ENCODE measurements at regions not wholly inside any gene's neighbourhood (a gene's known extent, or its start where the extent isn't known, plus 50 kb on each side); places are given as distances from the start of the nearest gene placed in this dataset.
"Not testable (repeated sequence)": the region's sequence is repeated elsewhere in the genome, so short reads cannot be mapped to it uniquely, and the experiment has no call there.

DNA sequence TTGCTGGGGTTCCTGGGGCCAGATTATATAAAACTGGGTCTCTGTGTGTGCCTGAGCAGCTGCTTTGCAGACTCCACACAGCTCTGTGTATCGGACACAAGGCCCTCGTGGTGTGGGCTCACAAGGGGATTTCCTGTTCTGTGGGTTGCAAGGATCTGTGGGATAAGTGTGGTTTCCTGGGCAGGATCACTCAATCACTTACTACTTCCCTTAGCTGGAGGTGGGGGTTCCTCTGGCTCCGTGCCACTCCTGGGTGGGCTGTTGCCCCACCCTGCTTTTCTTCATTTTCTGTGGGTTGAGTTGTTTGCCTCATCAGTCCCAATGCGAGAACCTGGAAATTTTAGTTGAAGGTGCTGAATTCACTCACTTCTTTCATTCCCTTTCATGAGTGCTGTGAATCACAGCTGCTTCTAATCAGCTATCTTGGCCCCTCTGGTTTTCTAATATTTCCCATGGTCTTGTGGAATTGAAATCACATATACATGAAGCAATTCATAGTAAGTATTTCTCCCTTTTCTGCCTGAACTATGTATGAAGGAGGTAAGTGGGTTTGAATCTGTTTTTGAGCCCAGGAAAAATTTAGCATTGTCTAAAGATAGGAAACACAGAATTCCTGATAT is 196.3 kb downstream of the DCDC2C start:
- DNase-seq (ENCODE audit: low read depth in 2 of 2): no peak

DNA sequence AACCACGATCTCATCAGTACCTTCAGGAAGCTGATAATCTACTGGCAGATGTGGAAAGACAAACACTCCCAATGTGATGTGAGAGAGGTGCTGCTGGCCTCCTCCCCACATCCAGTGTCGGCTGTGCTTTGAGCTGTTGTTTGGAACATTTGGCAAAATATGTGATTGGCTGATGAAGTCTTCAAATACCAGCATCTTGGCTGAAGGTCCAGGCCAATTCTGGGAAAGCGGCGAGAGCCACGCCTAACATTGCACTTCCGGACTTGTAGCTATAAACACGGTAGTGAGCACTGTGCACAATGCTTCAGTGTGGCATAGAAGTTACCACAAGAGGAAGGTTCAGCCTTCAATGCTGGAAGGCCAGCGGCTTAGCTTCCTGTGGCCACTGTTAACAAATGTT is 198.8 kb downstream of the DCDC2C start:
- DNase-seq (ENCODE audit: low read depth in 2 of 2): no peak

DNA sequence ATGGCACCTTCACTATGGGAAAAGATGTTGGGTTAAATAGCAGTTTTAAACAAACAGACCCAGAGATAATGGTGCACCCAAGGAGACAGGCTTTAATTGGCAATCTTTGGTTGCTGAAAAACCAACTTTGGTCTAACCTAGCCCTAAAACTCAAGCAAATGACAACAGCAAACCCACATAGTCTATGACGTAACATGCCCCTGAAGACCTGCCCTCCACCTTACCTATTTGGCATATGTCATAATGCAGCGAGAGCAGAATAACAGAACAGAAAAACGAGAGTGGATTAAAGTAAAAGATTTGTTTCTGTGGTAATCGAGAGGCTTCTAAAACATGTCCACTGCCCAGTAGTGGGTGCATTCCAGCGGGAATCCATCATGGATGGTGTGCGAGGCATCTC is 200.7 kb downstream of the DCDC2C start:
- no peak for DNase-seq (ENCODE audit: low read depth in 2 of 2)

DNA sequence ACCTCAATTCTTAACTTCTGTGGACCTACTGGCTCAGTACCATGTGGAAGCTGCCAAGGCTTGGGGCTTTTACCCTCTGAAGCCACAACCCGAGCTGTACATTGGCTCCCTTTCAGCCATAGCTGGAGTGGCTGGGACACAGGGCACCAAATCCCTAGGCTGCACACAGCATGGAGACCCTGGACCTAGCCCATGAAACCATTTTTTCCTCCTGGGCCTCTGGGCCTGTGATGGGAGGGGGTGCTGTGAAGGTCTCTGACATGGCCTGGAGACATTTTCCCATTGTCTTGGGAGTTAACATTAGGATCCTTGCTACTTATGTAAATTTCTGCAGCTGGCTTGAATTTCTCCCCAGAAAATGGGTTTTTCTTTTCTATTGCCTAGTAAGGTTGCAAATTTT is 205.1 kb downstream of the DCDC2C start:
- not testable (repeated sequence) for DNase-seq (ENCODE audit: low read depth in 2 of 2)

DNA sequence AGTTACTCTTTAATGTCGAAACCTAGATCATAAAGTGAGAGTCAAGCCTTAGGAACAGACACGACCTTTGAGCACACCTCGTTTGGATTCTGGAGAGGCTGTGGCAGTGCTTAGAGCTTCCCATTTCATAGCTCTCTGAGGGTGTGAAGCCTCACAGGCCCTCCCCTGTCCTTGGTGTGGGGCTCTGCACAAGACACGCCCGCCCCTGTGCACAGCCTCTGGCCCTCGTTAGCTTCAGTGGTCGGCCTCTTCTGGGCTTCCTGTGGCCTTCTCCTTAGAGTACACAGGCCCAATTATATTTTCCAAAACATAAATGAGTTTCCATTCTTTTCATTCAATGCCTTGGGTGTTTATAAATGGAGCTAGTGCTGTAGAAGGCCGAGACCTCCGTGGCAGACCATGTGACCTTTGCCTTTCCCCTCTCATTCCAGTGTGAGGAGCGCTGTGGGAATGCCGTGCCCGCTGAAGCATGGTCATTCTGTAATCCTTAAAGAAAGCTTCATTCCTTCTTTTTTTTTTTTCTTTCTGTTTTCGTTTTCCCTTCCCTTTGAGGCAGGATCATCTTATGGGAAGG is 208.6 kb downstream of the DCDC2C start:
- DNase-seq (ENCODE audit: low read depth in 2 of 2): no peak

DNA sequence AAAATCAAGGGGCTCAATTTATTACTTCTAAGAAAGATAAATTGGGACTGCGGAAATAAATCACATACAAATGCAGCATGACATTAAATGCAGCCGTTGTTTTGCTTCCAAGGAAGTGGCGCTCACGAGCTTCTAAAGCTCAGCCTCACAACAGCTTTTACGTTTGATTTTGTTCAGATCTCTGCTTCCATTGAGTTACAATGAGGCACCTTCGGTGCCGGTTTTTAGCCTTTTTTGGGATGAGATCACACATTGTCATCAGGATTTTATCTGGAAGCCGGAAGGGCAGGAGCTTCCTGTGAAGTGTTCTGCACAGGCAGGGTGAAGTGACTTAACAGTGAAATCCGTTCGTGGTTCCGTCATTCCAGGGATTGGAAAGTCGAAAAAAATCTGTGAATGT is 209.8 kb downstream of the DCDC2C start:
- DNase-seq (ENCODE audit: low read depth in 2 of 2): no peak

DNA sequence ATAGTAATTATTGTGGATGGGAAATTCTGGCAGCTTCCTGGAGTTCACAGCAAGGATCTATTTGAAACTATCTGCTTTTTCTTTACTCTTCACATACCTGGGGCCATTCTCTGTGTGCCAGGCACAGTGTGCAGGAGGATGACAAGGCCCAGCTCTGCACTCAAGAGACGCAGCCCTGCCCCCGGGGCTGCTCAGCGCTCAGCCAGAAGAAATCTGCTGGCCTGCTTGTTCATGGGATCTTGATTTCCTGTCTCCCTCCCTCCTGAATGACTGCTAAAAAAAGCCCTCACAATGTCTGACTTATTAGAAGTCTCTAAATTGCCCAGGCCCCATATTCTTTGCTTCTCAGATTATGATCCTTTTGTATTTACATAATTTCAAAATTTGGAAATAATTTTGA is 210.9 kb downstream of the DCDC2C start:
- DNase-seq (ENCODE audit: low read depth in 2 of 2): no peak

DNA sequence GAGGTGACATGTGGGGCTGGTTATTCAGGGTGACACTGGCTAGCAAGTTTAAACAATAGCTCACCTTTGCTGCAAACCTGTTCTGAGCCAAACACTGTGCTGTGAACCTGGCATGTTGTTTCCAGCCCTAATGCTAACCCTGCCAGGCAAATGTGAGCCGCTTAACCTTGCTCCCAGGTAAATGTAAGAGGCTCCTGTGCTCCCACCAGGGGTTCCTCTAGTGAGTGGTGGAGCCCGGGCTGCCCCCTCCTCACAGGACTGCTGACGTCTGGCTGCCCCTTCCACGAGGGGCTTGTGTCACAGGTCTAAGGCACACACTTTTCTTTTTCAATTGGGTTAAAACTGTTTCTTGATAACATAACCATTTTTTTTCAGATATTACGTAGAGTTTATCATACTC is 223.7 kb downstream of the DCDC2C start:
- no peak for DNase-seq (ENCODE audit: low read depth in 2 of 2)

DNA sequence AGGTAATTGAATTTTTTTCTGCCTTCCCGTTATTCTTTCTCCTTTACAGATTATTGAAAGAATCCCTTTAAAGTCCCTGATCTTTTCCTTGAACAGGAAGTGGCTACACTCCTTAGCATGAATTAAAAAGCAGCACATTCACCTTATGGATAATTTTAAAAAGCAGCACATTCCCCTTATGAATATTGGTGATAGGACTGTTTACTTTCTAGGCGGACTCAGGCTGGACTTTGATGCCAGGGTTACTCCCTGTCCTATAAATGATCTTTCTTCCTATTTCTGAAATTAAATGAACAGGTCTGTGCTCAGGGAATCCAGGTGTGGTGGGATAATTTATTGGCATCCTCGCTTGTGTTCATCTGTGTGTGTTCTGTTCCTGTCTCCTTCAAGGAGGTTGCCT is 226.0 kb downstream of the DCDC2C start:
- no peak for DNase-seq (ENCODE audit: low read depth in 2 of 2)

DNA sequence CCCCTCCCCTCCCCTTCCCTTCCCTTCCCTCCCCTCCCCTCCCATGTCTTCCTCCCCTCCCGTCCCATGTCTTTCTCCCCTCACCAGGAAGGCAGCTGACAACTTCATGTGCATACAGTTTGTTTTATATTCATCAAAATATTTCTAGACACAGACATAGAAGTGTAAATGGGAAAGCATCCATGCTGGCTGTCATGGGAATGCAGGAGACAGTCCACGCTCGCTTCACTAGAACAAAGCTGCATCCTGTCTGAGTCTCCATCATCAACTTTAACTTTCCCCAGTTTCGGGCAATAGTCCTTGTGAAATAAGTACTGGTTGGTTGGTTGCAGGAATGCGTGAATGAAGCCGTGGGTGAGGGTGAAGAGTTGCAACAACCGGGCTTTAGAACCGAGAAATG is 226.9 kb downstream of the DCDC2C start:
- no peak for DNase-seq (ENCODE audit: low read depth in 2 of 2)

DNA sequence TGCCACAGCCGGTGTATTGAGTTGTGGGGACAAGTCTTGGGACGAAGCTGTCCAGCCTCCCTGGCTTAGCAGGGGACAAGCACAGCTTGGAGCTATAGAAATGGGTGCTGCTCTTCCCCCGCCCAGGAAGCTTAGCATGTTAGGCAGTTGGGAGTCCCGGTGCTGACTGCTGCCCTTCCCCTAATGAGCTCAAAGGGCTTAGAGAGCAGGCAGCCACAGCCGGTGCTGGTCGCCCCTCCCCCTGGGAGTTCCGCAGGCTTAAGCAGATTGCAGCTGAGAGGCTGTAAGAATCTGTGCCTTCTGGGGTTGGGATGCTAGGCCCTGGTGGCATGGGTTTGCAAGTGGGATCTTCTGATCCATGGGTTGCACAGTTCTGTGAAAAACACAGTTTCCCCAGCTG is 237.3 kb downstream of the DCDC2C start:
- no peak for DNase-seq (ENCODE audit: low read depth in 2 of 2)

DNA sequence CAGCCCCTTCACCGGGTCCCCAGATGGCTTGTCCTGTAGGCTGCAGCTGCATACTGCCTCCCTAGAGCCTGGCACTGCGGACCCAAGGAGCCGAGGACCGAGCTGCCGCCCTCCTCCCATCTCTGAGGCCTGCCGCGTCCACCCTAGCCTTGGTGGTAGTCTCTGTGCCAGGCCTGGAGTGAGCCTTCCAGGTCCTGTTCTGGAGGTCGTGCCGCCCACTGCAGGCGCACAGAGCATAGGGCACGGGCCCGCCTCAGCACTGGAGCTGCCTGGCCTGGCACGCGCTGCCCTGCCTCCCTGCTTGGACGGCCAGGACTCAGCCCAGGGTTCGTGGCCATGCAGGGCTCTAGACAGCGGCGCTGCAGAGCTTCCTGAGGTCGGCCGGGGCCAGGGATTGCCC is 239.5 kb downstream of the DCDC2C start:
- no peak for DNase-seq (ENCODE audit: low read depth in 2 of 2)

DNA sequence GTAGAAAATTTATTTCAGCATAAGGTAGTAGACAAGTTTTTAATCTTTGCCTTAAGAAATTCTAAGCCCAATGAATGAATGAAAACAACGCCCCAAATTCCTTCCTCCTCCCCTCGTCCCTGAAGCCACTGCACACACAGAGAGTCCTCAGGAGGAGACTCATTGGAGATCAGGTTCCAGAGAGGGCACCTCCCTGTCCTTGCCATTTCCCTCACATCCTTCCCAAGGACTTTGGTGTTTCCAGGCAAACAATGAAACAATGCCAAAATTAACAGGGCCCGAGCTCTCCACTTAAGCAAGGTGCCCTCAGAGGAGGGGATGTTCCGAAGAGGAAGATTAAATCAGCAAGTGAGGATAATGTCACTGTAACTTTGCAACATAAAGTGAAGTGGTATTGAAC is 240.7 kb downstream of the DCDC2C start:
- no peak for DNase-seq (ENCODE audit: low read depth in 2 of 2)

DNA sequence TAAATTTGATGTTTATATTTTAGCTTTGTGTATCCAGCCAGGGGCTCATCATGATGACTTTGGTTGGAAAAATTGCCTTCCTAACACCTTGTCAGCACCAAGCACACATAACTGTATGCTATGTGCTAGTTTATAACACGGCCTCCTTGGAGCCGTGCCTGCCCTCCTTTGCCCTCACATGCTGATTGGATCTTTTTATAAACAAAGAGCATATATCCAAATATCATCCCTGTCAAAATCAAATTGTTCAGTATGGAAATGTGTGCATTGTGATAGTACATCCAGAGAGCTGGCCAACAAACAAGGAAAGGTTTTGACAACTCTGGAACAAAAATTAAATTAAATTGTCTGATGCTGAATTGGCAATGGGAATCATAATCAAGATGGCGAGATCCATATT is 241.5 kb downstream of the DCDC2C start:
- no peak for DNase-seq (ENCODE audit: low read depth in 2 of 2)

DNA sequence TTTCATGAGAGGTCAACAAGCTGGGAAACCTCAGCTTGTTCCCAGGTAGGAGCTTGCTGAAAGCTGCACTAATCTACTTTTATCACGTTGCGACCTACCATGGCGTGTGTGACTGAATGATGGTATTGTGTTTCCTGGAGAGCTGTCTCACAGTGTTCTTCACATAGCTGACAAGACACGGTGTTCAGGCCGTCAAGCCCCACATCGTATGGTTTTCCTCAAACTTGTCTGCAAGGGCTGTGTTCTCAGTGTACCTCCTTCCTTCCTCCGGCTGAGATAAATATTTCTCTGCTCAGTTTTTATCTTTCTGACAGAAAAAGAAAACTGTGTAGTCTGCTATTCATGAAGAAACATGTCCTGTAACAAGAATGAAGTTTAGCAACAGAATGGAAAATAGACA is 244.8 kb downstream of the DCDC2C start:
- DNase-seq (ENCODE audit: low read depth in 2 of 2): no peak

DNA sequence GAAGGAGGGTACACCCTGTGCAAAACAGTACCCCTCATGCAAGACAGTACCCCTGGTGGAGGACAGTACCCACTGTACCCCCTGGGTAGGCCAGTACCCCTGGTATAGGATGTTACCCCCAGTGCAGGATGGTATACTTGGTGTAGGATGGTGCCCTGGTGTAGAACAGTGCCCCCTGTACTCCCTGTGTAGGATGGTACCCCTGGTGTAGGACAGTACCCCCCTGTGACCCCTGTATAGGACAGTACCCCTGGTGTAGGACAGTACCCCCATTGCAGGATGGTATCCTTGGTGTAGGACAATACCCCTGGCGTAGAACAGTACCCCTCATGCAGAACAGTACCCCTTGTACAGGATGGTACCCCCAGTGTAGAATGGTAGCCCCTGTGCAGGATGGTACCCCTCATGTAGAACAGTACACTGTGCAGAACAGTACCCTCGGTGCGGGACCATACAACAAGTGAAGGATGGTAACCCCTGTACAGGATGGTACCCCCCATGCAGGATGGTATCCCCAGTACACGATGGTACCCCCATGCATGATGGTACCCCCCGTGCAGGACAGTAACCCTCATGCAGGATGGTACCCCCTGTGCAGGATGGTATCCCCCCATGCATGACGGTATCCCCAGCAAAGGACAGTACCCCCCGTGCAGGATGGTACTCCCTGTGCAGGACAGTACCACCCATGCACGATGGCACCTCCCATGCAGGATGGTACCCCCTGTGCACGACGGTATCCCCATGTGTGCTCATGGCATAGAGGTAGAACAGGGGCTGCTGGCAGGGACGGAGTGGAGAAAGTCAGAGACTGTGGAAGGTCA is 248.0 kb downstream of the DCDC2C start:
- no peak for DNase-seq (ENCODE audit: low read depth in 2 of 2)

DNA sequence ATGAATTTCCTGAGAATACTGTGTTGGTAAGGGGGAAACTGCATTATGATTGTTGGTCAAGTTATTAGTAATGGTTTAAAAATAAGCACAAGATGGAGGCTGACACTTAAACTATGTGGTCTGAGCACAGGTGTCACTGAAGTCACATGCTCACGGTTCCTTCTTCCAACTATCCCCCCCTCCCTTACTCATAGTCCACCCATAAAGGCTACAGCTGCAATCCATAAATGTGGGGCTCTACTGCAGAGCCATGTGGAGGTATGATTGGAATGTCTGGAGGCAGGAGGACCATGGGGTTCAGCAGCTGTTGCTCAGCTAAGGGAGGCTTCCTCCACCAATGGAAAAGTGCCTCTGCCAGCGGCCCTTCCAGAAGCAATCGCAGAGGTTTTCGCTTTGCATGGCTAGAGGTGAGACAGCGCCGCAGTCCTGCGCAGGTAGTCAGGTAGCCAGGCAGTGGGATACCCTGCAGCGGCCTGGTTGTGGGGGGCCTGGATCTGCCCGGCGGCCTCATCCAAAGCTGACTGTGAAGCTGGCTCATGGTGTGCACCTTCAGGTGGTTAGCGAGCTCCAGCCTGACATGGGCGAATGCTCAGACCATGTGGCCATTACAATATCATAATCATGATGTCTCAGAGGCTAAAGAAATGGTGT is 249.6 kb downstream of the DCDC2C start:
- no peak for DNase-seq (ENCODE audit: low read depth in 2 of 2)

DNA sequence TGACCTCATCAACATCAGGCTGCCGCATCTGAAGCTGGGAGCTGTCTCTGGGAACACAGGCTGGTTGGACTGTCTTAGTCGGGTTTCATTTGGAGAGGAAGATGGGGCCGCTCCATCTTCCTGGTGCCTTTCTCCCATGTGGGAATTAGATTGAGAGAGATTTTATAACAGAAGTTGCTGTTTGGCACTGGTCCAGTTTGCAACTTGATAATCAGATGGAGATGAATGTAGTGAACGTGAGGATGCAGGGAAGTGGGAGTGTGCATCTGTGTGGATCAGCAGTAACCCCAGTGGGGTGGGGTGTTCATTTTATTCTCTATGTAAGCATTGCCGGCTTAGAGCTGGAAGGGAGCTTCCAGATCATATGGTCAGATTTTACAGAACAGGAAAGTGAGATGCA is 250.9 kb downstream of the DCDC2C start:
- no peak for DNase-seq (ENCODE audit: low read depth in 2 of 2)

DNA sequence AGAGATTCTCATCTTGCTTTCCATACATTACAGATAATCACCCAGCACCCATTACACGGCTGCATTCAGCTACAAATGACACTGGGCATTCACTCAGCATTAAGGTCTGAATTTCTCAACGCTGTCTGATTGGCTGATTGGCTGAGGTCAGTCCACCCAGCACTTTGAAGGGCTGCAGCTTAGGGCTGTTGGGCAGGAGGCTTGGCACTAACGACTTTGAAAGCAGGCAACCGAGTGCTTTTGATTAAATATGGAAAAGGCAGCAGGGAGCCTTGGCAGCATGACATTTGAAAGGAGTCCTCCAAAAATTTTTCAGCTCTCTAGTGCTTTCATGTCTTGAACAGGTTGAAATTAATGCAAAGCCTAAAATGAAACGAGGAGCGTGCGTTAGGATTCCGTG is 253.0 kb downstream of the DCDC2C start:
- DNase-seq (ENCODE audit: low read depth in 2 of 2): no peak

DNA sequence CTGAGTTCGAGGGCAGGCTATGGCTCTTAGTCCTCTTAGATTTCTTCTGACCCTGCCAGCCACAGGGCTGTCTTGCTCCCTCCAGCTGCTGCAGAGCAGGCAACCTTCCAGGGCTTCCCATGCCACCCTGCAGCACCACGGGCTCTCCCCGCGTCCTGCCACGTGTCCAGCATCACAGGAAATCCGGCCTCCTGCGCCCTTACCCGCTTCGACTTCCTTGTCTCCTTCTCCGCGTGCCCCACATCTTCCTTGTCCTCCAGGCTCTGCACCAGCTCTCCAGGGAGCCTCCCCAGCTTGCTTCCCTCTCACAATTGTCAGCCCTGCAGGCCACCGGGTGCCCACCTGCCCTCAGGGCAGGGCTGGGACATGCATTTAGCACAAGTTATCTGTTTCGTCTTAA is 253.5 kb downstream of the DCDC2C start:
- no peak for DNase-seq (ENCODE audit: low read depth in 2 of 2)

DNA sequence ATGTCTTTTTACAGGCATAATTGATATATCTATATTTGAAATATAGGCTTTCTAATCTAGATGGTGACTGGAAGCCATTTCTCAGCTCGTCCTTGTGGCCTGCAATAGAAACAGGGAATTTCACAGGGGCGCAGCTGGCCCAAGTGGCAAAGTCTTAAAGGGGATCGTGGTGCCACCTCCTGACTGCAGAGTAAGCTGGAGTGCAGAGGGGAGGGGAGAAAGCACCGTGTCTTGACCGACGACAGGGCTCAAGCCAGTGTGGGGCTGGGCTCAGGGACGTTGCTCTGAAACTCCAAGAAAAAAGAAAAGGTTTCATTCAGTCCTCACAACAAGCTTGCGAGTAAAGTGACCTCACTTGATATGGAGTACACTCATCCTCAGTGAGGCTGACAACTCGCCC is 255.1 kb downstream of the DCDC2C start:
- no peak for DNase-seq (ENCODE audit: low read depth in 2 of 2)

DNA sequence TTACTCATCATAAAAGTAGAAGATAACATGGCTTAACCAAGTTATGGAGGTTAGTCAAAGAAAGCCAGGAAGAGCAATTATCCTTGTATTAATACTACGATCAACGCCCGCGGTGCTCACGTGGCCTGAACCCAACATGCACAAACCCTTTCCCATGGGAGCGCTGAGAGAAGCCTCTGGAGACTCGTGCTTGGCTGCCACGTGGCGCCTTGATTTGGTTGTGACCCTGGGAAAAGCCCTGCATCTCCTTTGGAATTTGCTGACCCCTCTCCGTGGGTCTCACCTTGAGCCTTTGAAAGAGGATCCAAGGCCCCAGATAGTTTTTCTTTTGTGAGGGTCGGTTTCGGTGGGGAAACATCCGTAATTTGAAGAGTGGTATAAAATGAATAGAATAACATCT is 255.6 kb downstream of the DCDC2C start:
- DNase-seq (ENCODE audit: low read depth in 2 of 2): no peak

DNA sequence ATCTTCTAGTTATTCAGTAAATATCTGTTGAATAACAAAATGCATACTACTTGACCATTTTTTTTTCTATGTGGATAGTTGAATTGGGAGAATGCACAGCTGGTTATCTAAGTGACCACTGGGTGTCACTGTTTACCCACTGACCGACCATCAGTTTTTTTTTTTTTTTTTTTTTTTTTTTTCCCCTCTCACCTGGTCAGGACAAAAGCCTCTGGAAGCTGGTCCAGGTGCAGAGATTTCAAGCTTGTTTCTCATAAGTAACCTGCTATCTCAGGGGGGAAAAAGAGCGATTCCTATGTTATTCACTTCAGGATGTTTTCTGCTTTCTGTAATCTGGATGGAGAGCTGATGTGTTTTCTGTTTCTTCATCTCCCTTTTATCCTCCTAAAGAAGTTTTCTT is 256.0 kb downstream of the DCDC2C start:
- no peak for DNase-seq (ENCODE audit: low read depth in 2 of 2)
